NB4 (cell line): ENCODE measurements at regions not wholly inside any gene's neighbourhood (a gene's known extent, or its start where the extent isn't known, plus 50 kb on each side); places are given as distances from the start of the nearest gene placed in this dataset.

Experiments used
- MAX ChIP-seq: IDR thresholded peaks from 2 replicates; pipeline ENCODE4 v1.6.1; 2011; ENCODE audit warnings: low read depth, low read length
- MYC ChIP-seq: IDR thresholded peaks from 2 replicates; pipeline ENCODE4 v1.6.1; 2011; ENCODE audit warnings: low read depth, low read length
- POLR2A ChIP-seq: IDR thresholded peaks from 2 replicates; pipeline ENCODE4 v1.6.1; 2011; ENCODE audit warnings: mild to moderate bottlenecking; ENCODE audit not compliant: insufficient read length; ENCODE audit errors: extremely low read depth
- TF ChIP-seq, protein P1 (sequence below): IDR thresholded peaks from one replicate; pipeline ENCODE4 v1.5.1; 2012; ENCODE audit warnings: low read depth, low read length

- TF ChIP-seq, protein P1, sequence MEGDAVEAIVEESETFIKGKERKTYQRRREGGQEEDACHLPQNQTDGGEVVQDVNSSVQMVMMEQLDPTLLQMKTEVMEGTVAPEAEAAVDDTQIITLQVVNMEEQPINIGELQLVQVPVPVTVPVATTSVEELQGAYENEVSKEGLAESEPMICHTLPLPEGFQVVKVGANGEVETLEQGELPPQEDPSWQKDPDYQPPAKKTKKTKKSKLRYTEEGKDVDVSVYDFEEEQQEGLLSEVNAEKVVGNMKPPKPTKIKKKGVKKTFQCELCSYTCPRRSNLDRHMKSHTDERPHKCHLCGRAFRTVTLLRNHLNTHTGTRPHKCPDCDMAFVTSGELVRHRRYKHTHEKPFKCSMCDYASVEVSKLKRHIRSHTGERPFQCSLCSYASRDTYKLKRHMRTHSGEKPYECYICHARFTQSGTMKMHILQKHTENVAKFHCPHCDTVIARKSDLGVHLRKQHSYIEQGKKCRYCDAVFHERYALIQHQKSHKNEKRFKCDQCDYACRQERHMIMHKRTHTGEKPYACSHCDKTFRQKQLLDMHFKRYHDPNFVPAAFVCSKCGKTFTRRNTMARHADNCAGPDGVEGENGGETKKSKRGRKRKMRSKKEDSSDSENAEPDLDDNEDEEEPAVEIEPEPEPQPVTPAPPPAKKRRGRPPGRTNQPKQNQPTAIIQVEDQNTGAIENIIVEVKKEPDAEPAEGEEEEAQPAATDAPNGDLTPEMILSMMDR = no peak
- TF ChIP-seq POLR2A (no peak), MAX (no peak), MYC (no peak)
Measured at GRCh38 chr4:124030147-124030546, 633.6 kb downstream of the SPRY1 start.
